ENCODE measurements at regions not wholly inside any gene's neighbourhood (a gene's known extent, or its start where the extent isn't known, plus 50 kb on each side); places are given as distances from the start of the nearest gene placed in this dataset.

- Histone ChIP-seq H3K9me3 (no peaks in the 10 kb centered on the region), H3K4me3 (no peak overlapping the region), H3K27ac (no peak overlapping the region), H3K4me1 (no peaks in the 10 kb centered on the region), H3K27me3 (no peaks in the 10 kb centered on the region), H3K36me3 (no peaks in the 10 kb centered on the region)
- in situ Hi-C loops (cut with MboI; ENCODE audit: low pct_ligation_motif_present in 1 of 4, low pct_unique_long_range_greater_than_20kb in 1 of 4, low sequenced_read_pairs in 3 of 4) (no loop called here), intact Hi-C loops (cut with DNase I; ENCODE audit: low total_unique reads) (no loop called here)
- 0 to 75% methylated on average over 1 to 3 of the region's 3 CpGs for WGBS, 2 donors (ENCODE audit: low coverage in 1 of 2)
- no peak for TF ChIP-seq POLR2AphosphoS5 (IDR thresholded peaks at IDR 0.05)
- TF ChIP-seq EP300 (IDR thresholded peaks at IDR 0.05; ENCODE audit: low read depth): no peak
- TF ChIP-seq POLR2A (IDR thresholded peaks at IDR 0.05): no peak
- no peak for TF ChIP-seq CTCF (IDR thresholded peaks at IDR 0.05)
- no peak for DNase-seq
Measured at GRCh38 chr14:85221832-85222231, 308.1 kb upstream of the FLRT2 start.

GRCh38 chr14:85222341-85222740, 307.6 kb upstream of the FLRT2 start:
- H3K4me1 ChIP-seq: no peaks in the 10 kb centered on the region
- intact Hi-C loops (cut with DNase I; ENCODE audit: low total_unique reads) (no loop called here), in situ Hi-C loops (cut with MboI; ENCODE audit: low pct_ligation_motif_present in 1 of 4, low pct_unique_long_range_greater_than_20kb in 1 of 4, low sequenced_read_pairs in 3 of 4) (no loop called here)
- no peaks in the 10 kb centered on the region for H3K9me3 ChIP-seq
- H3K36me3 ChIP-seq: no peaks in the 10 kb centered on the region
- 89 to 91% methylated on average over 1 of the region's 1 CpG for WGBS, 2 donors (ENCODE audit: low coverage in 1 of 2)
- TF ChIP-seq POLR2A (IDR thresholded peaks at IDR 0.05) (no peak), EP300 (IDR thresholded peaks at IDR 0.05; ENCODE audit: low read depth) (no peak), POLR2AphosphoS5 (IDR thresholded peaks at IDR 0.05) (no peak), CTCF (IDR thresholded peaks at IDR 0.05) (no peak)
- H3K27me3 ChIP-seq: no peaks in the 10 kb centered on the region
- H3K27ac ChIP-seq: no peak overlapping the region
- DNase-seq: no peak
- H3K4me3 ChIP-seq: no peak overlapping the region

DNA sequence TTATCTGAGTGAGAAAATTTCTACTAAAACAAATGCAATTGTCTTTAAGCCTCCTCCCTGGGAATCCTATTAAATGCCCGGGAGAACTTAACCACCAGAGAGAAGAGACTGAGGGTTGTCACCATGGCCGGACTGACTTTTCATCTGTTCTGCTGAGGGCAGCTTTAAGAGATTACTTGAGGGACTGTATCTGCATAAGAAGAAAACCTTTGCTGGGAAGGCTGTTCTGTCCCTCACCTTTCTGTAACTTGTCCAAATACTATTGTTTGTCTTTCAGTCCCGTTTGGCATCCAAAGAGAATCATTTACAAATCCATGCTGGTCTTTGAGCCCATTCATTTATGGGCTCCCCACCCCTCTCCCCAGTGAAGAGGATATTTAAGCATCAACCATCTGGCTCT, 306.3 kb upstream of the FLRT2 start:
- DNase-seq: no peak
- WGBS, 2 donors (ENCODE audit: low coverage in 1 of 2): 25 to 41% methylated on average over 3 of the region's 3 CpGs
- no peak for TF ChIP-seq POLR2A (IDR thresholded peaks at IDR 0.05)
- in situ Hi-C loops (cut with MboI; ENCODE audit: low pct_ligation_motif_present in 1 of 4, low pct_unique_long_range_greater_than_20kb in 1 of 4, low sequenced_read_pairs in 3 of 4): no loop called here
- no peaks in the 10 kb centered on the region for H3K4me1 ChIP-seq
- no peaks in the 10 kb centered on the region for H3K36me3 ChIP-seq
- no peaks in the 10 kb centered on the region for H3K27me3 ChIP-seq
- no peaks in the 10 kb centered on the region for H3K9me3 ChIP-seq
- intact Hi-C loops (cut with DNase I; ENCODE audit: low total_unique reads): no loop called here
- no peak overlapping the region for H3K4me3 ChIP-seq
- H3K27ac ChIP-seq: no peak overlapping the region

GRCh38 chr14:85224241-85224640, 305.7 kb upstream of the FLRT2 start:
- Histone ChIP-seq H3K36me3 (no peaks in the 10 kb centered on the region), H3K9me3 (no peaks in the 10 kb centered on the region), H3K4me3 (no peak overlapping the region), H3K27ac (no peak overlapping the region), H3K4me1 (no peaks in the 10 kb centered on the region), H3K27me3 (no peaks in the 10 kb centered on the region)
- no peak for TF ChIP-seq POLR2AphosphoS5 (IDR thresholded peaks at IDR 0.05)
- no peak for TF ChIP-seq EP300 (IDR thresholded peaks at IDR 0.05; ENCODE audit: low read depth)
- TF ChIP-seq POLR2A (IDR thresholded peaks at IDR 0.05): no peak
- TF ChIP-seq CTCF (IDR thresholded peaks at IDR 0.05): no peak
- in situ Hi-C loops (cut with MboI; ENCODE audit: low pct_ligation_motif_present in 1 of 4, low pct_unique_long_range_greater_than_20kb in 1 of 4, low sequenced_read_pairs in 3 of 4) (no loop called here), intact Hi-C loops (cut with DNase I; ENCODE audit: low total_unique reads) (no loop called here)
- DNase-seq: no peak
- 73 to 79% methylated on average over 3 of the region's 3 CpGs for WGBS, 2 donors (ENCODE audit: low coverage in 1 of 2)

DNA sequence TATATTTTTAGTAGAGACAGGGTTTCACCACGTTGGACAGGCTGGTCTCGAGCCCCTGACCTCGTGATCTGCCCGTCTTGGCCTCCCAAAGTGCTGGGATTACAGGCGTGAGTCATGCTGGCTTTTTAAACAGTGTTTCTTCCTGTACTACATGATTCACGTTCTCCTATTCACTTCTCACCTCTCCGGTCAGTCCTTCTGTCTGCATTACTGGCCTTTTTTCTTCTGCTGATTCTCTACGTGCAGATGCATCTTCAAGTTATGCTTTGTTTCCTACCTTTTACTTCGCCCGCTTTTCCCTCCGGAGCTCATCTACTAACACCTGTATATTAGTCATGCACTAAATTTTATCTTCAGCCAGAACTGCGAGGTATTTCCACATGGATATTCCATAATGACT, 296.2 kb upstream of the FLRT2 start:
- Histone ChIP-seq H3K9me3 (peaks cover 0 to 5% of the 10 kb centered on the region in 2 donors), H3K4me1 (no peaks in the 10 kb centered on the region), H3K27me3 (no peaks in the 10 kb centered on the region), H3K36me3 (no peaks in the 10 kb centered on the region), H3K4me3 (no peak overlapping the region), H3K27ac (no peak overlapping the region)
- WGBS, 2 donors (ENCODE audit: low coverage in 1 of 2): 63 to 70% methylated on average over 12 of the region's 12 CpGs
- intact Hi-C loops (cut with DNase I; ENCODE audit: low total_unique reads): no loop called here
- DNase-seq: no peak
- in situ Hi-C loops (cut with MboI; ENCODE audit: low pct_ligation_motif_present in 1 of 4, low pct_unique_long_range_greater_than_20kb in 1 of 4, low sequenced_read_pairs in 3 of 4): no loop called here
- no peak for TF ChIP-seq POLR2AphosphoS5 (IDR thresholded peaks at IDR 0.05)
- no peak for TF ChIP-seq CTCF (IDR thresholded peaks at IDR 0.05)
- no peak for TF ChIP-seq EP300 (IDR thresholded peaks at IDR 0.05; ENCODE audit: low read depth)
- no peak for TF ChIP-seq POLR2A (IDR thresholded peaks at IDR 0.05)

All from transverse colon (tissue), 4 donors.